ENCODE measurements at regions not wholly inside any gene's neighbourhood (a gene's known extent, or its start where the extent isn't known, plus 50 kb on each side); places are given as distances from the start of the nearest gene placed in this dataset.
"Not testable (repeated sequence)": the region's sequence is repeated elsewhere in the genome, so short reads cannot be mapped to it uniquely, and the experiment has no call there.

DNA sequence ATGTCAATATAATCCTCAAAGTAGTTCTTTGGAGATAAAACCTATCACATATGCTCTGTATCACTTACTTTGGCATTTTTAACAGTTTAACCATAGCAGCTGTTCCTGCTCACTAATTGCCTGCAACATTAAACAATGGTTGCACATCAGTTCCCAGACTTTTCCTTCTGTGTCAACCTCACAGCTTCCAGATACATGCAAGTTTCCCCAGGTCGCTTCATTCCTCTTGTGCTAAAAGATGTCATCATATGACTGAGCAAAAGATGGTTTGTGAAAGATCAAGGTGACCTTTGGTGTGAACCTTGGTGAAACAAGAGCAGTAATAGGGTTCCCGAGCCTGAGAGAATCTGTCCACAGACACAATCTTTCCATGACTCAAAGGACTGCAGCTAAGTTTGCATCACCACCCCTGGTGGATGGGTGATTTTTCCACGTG, 500.4 kb upstream of the PAPPA start:
- DNase-seq (ENCODE audit: low read depth in 2 of 2), result no peak

DNA sequence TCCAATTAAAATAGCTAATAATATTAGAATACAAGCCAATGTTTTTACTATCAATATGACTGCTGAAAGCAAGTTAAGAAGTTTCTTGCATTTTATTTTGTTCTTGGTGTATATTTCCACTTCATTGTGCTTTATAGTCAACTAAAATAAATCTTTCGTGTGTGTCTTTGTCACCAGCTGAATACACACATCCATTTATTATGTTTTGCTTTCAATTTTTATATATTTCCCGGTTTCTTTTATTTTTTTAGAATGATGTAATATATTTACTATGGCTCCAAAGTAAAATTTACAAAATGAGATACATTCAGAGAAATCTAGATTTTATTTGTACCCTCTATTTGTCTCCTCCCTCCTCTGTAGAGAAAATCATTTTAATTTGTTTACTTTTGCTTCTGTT, 495.9 kb upstream of the PAPPA start:
- no peak for DNase-seq (ENCODE audit: low read depth in 2 of 2)

DNA sequence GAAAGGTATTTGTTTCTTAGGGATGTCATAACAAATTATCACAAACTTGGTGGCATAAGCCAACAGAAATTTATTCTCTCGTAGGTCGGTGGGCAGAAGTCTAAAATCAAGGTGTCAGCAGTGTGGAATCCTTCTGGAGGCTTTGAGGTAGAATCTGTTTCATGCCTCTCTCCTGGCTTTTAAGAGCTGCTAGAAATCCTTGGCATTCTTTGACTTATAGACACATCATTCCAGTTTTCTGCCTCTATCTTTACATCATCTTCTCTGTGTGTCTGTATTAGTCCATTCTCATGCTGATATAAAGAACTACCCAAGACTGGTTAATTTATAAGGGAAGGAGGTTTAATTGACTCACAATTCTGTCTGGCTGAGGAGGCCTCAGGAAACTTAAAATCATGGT, 488.1 kb upstream of the PAPPA start:
- no peak for DNase-seq (ENCODE audit: low read depth in 2 of 2)

DNA sequence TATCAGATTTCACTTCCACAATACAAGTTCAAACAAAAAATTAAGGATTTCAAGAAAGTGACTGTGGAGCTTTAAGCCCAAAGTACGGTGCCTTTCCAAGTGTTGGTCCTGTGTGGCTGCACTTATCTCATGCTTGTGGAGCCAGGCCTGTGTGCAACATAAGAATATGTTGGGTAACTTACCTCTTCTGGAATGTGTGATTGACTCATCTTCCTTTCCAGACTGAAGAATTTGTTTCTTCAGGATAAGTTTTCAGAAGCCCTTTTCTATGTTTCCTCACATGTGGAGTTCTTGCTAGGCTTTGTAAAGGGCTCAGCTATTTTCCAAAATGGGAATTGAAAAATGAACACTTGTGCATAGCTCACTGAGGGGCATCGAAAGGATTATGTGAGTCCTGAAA, 485.1 kb upstream of the PAPPA start:
- DNase-seq (ENCODE audit: low read depth in 2 of 2), result no peak

DNA sequence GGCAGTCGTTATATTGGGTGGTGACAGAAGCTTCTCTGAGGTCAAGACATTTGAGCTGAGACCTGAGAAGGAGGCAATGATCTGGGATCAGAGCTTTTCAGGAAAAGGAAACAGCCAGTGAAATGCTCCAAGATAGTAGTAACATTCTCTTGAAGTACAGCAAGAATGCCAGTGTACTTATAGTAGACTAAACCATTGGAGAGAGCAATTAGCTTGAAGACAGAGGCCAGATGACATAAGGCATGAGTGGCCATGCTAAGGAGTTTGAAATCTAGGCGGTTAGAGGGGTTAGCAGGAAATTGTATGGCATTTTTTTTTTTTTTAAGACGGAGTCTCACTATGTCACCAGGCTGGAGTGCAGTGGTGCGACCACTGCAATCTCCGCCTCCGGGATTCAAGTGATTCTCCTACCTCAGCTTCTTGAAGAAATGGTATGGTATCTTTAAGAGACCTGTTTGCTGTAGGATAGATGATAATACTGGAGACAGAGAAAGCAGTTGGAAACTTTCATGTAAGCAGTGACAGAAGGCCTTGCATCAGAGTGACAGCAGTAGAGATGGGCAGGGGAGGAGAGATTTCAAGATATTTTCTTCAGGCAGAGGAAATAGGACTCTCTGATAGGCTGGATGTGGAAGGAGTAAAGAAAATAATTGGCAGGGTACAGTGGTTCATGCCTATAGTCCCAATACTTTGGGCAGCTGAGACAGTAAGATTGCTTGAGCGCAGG, 482.2 kb upstream of the PAPPA start:
- DNase-seq (ENCODE audit: low read depth in 2 of 2), result no peak

DNA sequence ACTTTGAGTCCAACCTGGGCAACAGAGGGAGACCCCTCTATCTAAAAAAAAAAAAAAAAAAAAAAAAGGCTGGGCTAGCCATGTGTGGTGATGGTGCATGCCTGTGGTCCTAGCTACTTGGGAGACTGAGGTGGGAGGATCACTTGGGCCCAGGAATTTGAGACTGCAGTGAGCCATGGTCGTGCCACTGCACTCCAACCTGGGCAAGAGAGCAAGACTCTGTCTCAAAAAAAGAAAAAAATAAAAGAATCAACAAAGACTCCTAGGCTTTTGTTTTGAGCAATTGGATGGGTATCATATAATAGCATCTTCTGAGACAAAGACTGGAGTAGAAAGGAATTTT, 481.7 kb upstream of the PAPPA start:
- no peak for DNase-seq (ENCODE audit: low read depth in 2 of 2)

DNA sequence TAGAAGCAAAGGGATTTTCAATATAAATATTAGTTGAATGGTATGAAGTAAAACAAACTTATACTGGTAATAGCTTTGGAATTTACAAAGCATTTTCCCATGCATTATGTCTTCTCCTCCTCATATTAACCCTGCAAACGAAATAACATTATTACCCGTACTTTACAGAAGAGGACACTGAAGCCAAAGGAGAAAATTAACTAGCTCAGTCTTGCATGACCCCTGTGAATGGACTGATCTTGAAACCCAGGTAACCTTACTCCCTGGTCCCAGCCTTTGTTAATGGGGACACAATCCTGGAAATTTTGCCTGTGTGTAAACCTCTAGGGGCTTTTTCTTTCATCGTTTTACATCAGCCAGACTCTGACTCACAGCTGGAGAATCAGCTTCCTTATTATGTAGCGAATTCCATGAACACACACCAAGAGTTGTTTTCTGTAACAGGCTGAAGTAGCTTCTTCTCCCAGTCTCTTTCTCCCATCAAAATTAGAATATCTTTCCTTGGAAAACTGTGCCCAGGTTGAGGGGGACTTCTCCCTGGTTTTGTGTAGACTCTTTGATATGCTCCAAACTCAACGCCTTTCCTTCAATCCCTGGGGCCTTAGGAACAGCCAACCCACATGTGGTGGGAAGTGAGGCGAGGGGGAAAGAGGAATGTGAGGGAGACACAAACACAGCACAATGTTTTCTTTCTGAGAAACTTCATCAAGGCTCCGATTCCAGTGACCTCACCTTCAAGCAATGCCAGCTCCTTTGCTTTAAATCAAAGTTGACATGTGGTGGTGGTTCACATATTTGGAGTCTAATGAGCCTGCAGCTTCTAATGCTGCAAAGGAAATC, 480.9 kb upstream of the PAPPA start:
- DNase-seq (ENCODE audit: low read depth in 2 of 2), result no peak

DNA sequence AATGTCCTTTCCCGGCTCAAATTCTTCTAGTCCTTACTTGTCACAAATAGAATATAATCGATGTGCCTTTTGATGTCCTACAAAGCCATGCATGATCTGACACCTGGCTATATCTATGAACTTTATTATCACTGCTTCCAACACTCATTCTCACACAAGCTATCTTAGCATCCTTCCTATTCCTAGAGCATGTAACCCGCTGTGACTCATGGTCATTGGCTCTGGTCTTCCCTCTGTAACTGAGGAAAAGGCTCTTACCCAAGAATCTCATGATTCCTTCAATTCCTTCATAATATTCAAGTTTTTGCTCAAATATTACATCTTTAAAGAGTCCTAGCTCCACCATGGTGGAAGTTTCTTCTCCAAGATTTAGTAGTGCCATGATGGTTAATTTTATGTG, 480.0 kb upstream of the PAPPA start:
- no peak for DNase-seq (ENCODE audit: low read depth in 2 of 2)

DNA sequence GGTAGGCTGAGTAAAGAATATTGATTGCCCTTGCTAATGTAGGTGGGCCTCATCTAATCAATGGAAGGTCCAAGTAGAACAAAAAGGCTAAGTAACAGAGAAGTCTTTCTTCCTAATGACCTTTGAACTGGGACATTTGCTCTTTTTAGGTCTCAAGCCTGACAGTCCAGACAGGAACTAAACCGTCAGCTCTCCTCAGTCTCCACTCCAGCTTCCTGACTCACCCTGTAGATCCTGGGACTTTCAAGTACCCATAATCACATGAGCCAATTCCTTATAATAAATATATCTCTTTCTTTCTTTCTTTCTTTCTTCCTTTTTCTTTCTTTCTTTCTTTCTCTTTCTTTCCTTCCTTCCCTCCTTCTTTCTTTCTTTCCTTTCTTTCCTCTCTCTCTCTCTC, 479.5 kb upstream of the PAPPA start:
- DNase-seq (ENCODE audit: low read depth in 2 of 2), result no peak

DNA sequence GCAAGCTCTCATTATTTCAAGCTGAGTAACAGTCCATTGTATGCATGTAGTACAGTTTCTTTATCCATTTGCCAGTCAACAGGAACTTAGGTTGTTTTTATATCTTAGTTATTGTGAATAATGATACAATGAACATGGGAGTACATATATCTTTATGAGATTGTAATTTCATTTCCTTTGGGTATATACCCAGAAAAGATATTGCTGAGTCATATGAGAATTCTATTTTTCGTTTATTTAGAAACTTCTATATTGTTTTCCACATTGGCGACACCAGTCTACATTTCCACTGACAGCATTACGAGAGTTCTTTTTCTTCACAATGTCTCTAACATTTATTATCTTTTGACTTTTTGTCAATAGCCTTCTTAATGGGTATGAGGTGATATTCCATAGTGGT, 477.8 kb upstream of the PAPPA start:
- DNase-seq (ENCODE audit: low read depth in 2 of 2), result no peak

DNA sequence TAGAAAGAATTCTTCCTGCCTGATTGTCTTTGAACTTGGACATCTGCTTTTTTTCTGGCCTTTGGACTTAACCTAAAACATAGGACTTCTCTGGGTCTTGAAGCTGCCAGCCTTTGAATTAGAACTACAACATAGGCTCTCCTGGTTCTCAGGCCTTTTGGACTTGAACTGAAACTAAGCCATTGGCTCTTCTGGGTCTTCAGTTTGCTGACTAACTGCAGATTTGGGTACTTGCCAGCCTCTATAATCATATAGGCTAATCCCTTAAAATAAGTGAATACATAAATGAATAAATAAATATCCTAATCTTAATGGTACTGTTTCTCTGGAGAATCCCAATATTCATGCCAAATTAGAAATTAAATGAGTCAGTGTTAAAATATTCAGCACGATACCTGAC, 473.4 kb upstream of the PAPPA start:
- no peak for DNase-seq (ENCODE audit: low read depth in 2 of 2)

DNA sequence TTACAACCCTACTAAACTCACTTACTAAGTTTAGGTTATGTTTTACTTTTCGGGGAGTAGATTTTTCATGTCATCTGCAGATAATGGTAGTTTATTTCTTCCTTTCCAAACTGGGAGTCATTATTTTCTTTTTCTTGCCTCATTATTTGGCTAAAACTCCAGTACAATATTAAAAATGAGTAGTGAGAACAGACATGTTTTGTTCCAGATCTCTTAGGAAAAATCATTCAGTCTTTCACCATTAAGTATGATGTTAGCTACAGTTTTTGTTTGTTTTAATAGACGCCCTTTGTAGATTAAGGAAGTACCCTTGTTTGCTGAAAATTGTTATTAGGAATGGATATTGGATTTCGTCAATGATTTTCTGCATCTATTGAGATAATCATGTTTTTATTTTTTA, 472.0 kb upstream of the PAPPA start:
- no peak for DNase-seq (ENCODE audit: low read depth in 2 of 2)

DNA sequence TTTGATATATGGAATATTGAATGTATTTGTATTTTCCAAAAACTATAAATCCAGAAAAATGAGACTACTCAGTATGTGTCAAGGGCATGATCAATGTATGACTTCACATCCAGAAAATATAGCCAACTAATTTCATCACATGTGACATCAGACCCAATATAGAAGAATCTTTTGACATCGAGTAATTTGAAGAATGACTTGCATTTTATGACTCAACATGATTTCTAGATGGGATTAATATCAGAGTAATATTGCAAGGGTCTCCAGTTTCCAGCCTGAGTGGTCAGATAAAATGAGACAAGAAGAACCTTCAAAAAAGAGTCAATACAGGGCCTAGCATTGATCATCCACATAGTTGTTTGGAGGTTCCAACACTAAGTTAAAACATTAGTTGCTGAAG, 467.5 kb upstream of the PAPPA start:
- DNase-seq (ENCODE audit: low read depth in 2 of 2), result no peak

DNA sequence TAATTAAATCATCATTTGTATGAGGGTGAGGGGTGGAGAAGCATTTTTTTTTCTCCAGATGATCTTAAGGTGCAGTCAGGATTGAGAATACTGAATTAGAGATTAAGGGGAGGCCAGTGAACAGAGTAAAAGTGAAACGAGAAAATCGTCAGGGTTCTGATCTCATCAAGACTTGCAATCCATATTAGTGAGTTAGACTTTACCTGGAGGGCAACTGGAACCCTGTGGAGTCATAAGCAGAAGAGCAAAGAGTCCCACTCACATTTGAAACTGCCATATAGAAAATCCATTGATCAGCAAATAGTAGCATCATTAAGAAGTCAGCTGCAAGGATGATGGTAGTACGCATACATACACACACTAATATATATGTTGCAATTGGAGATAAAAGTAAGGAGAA, 466.2 kb upstream of the PAPPA start:
- DNase-seq (ENCODE audit: low read depth in 2 of 2), result no peak

DNA sequence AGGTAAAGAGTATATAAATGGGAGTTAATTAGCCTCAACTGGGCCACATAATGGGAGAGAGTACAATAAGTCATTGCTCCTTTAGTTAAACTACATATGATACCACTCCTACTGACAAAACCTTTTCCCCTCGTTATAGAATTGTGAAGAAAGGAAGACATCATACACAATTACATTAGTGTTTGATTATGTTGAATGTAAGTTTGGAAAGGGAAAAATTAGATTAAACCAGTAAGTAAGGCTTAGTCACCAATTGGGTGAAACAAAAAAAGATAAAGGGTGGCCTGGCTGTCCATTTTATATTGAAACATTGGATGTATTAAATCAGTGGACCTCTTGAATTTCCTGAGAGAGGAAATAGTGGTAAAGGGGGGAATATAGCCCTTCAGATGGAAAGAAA, 464.3 kb upstream of the PAPPA start:
- DNase-seq (ENCODE audit: low read depth in 2 of 2), result no peak

DNA sequence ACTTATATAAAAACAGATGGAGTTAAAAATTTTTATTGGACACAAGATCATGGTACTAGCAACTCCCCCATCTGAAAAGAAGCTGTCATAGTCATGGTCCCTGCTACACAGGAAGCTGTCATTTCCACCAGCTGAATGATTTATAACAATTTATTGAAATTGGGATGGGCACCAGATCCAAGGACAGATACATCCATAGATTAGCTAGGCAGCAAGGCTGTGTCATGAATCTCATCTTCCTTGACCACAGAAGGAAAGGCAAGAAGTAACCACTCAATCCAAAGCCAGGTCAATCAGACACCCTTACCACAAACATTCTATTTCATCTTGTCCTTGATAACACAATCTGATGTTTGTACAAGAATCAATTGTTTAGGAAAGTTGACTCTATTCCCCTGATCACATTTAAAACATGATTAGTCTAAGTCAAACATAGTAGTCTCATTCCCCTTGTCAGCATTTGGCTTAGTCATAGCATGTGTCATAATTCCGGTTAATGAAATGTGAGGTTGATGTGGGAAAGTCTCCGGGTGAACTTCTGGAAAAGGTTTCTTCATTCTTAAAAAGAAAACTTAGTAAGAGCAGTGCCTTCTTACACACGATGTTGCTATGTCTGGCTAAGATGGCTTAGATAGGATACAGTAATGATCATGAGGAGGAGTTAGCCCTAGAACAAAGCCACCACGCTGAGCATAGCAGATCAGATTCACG, 462.6 kb upstream of the PAPPA start:
- no peak for DNase-seq (ENCODE audit: low read depth in 2 of 2)

DNA sequence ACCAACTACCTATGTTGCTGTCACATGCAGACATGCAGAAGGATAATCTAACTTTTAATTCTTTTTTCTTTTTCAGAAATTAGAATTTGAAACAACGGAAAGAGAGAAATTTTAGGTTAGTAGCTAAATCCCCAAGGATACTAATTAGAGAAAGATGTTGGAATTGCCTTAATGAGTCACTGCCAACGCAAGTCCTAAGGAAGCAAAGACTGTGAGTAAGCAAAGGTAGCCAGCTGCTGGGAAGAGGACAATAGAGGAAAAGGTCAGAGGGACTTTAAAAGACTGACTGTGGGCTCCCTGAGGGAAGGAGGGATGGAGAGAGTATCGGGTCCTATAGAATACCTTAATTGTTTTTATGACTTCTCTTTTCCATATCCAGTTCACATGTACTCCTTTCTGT, 461.9 kb upstream of the PAPPA start:
- DNase-seq (ENCODE audit: low read depth in 2 of 2), result no peak

DNA sequence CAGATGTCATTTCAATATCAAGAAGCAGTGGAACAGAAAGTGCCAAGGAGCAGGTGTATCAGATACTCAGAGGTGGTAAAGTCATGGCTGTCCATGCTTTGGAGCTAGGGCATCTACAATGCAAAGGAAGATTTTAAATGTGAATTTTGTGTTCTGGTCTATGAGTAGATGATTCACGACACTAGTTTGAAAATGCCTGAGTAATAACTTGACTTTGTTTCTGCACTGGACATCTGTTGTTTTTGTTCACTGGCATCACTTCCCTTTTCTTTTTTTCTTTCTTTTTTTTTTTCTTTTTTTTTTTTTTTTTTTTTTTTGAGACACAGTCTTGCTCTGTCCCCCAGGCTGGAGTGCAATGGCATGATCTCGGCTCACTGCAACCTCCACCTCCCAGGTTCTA, 460.7 kb upstream of the PAPPA start:
- not testable (repeated sequence) for DNase-seq (ENCODE audit: low read depth in 2 of 2)

DNA sequence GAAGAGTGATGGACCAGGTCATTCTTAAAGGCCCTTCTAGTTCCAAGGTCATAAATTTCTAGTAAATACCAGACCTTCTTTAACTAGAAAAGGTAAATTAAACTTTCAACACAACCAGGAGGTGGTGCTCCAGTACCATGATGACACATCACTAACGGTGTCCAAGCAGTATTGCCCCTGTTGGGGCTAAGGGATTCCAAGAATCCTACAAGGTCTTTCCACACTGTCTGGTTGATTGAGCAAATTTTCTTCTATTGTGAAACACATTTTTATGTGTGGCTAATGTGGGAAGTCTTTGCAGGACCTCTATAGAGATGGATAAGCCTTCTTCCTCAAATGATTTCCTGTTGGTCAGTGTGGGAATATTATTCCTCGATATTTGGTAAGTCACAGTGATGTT, 459.6 kb upstream of the PAPPA start:
- DNase-seq (ENCODE audit: low read depth in 2 of 2), result no peak

DNA sequence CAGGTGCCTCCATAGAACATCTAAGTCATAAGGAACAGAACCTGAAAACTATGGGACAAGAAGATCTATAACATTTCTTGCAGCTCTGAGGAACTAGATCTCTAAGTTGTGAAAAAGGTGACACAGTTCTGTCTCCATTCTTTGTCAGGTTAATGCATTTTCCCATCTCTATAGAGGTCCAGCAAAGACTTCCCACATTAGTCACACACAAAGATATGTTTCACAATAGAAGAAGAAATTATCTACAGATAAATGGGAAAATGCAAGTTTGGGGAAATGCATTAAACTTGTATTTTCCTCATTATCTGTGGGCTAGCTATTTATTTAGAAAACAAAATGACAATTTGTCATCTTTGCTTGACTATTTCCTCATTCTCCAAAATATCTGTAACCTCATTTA, 458.6 kb upstream of the PAPPA start:
- DNase-seq (ENCODE audit: low read depth in 2 of 2), result no peak

DNA sequence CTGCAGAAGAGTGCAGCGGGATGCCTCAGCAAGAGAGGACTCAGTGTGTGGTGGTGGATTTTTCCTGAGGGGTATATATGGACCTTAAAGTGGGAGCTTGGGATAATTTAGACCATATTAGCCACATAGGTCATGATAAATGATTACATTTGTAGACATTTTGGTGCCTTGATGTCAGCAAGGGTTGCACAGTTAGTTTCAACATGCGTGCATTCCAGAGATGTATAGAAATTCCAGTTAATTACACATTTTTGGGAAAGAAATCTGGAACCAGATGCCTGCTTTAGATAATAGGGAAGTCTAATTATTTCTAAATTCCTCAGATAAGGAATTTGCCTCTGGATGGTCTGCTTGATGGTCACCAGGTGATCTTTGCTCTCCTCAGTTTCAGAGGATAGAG, 440.6 kb upstream of the PAPPA start:
- DNase-seq (ENCODE audit: low read depth in 2 of 2), result no peak

DNA sequence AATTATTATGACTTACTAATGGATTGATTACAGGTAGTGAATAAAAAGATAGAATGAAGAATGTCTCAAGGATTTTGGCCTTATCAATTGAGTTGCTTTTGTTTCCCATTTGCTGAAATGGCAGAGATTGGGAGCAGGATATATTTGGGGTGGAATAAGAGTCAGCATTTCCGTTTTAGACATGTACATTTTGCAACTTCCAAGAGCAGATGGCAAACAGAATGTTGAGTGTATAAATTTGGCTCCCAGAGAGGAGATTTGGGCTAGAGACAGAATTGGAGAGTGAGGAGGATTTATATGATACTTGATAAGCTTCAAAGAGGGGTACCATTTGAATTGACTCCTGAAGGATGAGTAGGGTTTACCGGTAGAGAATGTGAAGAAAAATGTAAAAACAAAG, 437.9 kb upstream of the PAPPA start:
- DNase-seq (ENCODE audit: low read depth in 2 of 2), result no peak

DNA sequence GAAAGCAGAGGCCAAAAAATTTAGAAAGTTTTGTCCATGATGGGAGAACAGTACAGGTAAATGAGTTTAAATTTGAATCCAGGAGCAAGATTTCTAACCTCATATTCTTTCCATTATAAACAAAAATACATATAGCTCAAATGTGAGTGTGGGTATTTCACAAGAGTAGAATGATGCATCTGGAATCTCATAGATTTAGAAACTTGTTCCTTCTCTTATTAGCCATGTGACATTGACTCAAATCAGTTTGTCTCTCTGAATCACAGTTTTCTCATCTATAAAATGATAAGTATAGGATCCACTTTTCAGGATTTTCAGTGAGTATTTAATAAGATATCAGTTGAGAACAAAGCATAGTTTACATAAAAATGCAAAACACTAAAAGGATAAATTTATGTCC, 436.3 kb upstream of the PAPPA start:
- no peak for DNase-seq (ENCODE audit: low read depth in 2 of 2)

Data from stimulated activated CD4-positive, alpha-beta T cell treated with anti-CD3 and anti-CD28 coated beads, Interleukin-4, amount 100 ng/mL, for 48 hours (primary cell).